ENCODE measurements at regions not wholly inside any gene's neighbourhood (a gene's known extent, or its start where the extent isn't known, plus 50 kb on each side); places are given as distances from the start of the nearest gene placed in this dataset.

GRCh38 chr20:16919841-16920240, 171.7 kb downstream of the OTOR start (continued):
- TF ChIP-seq, protein P1, sequence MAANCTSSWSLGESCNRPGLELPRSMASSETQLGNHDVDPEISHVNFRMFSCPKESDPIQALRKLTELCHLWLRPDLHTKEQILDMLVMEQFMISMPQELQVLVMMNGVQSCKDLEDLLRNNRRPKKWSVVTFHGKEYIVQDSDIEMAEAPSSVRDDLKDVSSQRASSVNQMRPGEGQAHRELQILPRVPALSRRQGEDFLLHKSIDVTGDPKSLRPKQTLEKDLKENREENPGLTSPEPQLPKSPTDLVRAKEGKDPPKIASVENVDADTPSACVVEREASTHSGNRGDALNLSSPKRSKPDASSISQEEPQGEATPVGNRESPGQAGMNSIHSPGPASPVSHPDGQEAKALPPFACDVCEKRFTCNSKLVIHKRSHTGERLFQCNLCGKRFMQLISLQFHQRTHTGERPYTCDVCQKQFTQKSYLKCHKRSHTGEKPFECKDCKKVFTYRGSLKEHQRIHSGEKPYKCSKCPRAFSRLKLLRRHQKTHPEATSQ (tag by site-specific recombination; IDR thresholded peaks at IDR 0.05) = no peak
- TF ChIP-seq, protein P2, sequence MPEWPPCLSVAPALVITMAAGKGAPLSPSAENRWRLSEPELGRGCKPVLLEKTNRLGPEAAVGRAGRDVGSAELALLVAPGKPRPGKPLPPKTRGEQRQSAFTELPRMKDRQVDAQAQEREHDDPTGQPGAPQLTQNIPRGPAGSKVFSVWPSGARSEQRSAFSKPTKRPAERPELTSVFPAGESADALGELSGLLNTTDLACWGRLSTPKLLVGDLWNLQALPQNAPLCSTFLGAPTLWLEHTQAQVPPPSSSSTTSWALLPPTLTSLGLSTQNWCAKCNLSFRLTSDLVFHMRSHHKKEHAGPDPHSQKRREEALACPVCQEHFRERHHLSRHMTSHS (tag by site-specific recombination; IDR thresholded peaks at IDR 0.05) = no peak
- TF ChIP-seq ZNF660 (tag by site-specific recombination; IDR thresholded peaks at IDR 0.05) (no peak), ZNF571 (tag by site-specific recombination; IDR thresholded peaks at IDR 0.05) (no peak), ZNF600 (tag by site-specific recombination; IDR thresholded peaks at IDR 0.05) (no peak), ZNF394 (tag by site-specific recombination; IDR thresholded peaks at IDR 0.05; ENCODE audit: borderline replicate concordance) (no peak), ZNF2 (tag by site-specific recombination; IDR thresholded peaks at IDR 0.05) (no peak), ZBTB7A (tag by site-specific recombination; IDR thresholded peaks at IDR 0.05; ENCODE audit: low read depth) (no peak), ZEB2 (tag by site-specific recombination; IDR thresholded peaks at IDR 0.05) (no peak), YY2 (tag by site-specific recombination; IDR thresholded peaks at IDR 0.05) (no peak)
- TF ChIP-seq, protein P3, sequence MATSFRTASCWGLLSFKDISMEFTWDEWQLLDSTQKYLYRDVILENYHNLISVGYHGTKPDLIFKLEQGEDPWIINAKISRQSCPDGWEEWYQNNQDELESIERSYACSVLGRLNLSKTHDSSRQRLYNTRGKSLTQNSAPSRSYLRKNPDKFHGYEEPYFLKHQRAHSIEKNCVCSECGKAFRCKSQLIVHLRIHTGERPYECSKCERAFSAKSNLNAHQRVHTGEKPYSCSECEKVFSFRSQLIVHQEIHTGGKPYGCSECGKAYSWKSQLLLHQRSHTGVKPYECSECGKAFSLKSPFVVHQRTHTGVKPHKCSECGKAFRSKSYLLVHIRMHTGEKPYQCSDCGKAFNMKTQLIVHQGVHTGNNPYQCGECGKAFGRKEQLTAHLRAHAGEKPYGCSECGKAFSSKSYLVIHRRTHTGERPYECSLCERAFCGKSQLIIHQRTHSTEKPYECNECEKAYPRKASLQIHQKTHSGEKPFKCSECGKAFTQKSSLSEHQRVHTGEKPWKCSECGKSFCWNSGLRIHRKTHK (tag by site-specific recombination; IDR thresholded peaks at IDR 0.05) = no peak
- TF ChIP-seq, protein P4, sequence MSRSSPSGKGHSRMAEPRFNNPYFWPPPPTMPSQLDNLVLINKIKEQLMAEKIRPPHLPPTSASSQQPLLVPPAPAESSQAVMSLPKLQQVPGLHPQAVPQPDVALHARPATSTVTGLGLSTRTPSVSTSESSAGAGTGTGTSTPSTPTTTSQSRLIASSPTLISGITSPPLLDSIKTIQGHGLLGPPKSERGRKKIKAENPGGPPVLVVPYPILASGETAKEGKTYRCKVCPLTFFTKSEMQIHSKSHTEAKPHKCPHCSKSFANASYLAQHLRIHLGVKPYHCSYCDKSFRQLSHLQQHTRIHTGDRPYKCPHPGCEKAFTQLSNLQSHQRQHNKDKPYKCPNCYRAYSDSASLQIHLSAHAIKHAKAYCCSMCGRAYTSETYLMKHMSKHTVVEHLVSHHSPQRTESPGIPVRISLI (tag by site-specific recombination; IDR thresholded peaks at IDR 0.05) = no peak

- Histone ChIP-seq H3K4me1 (ENCODE audit: control insufficient read depth, insufficient read depth, low read length) (no peaks in the 10 kb centered on the region), H3K27ac (ENCODE audit: extremely low read depth, low read depth, low read length) (no peak overlapping the region), H3K4me3 (ENCODE audit: low read depth, low read length) (no peak overlapping the region), H3K9me3 (ENCODE audit: control insufficient read depth, insufficient read depth, low read depth, low read length) (no peaks in the 10 kb centered on the region), H3K36me3 (ENCODE audit: control insufficient read depth in 2 of 2, insufficient read depth in 1 of 2, low read length in 2 of 2) (no peaks in the 10 kb centered on the region)
- ChIA-PET CTCF (interaction anchor here (0.5 to 0.7 kb wide), 2 partner anchors 49 to 139 kb away, joined by 3 to 6 read pairs; no protein-coding TSS in a partner anchor), POLR2A (no interaction called here)
- TF ChIP-seq, protein P5, sequence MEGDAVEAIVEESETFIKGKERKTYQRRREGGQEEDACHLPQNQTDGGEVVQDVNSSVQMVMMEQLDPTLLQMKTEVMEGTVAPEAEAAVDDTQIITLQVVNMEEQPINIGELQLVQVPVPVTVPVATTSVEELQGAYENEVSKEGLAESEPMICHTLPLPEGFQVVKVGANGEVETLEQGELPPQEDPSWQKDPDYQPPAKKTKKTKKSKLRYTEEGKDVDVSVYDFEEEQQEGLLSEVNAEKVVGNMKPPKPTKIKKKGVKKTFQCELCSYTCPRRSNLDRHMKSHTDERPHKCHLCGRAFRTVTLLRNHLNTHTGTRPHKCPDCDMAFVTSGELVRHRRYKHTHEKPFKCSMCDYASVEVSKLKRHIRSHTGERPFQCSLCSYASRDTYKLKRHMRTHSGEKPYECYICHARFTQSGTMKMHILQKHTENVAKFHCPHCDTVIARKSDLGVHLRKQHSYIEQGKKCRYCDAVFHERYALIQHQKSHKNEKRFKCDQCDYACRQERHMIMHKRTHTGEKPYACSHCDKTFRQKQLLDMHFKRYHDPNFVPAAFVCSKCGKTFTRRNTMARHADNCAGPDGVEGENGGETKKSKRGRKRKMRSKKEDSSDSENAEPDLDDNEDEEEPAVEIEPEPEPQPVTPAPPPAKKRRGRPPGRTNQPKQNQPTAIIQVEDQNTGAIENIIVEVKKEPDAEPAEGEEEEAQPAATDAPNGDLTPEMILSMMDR (tag by site-specific recombination; IDR thresholded peaks at IDR 0.05) = no peak
- TF ChIP-seq HIC1 (tag by site-specific recombination; IDR thresholded peaks at IDR 0.05) (no peak), SP7 (tag by site-specific recombination; IDR thresholded peaks at IDR 0.05) (no peak), MZF1 (tag by site-specific recombination; IDR thresholded peaks at IDR 0.05; ENCODE audit: borderline replicate concordance) (no peak), ZNF776 (tag by site-specific recombination; IDR thresholded peaks at IDR 0.05; ENCODE audit: borderline replicate concordance) (no peak), ZNF302 (tag by site-specific recombination; IDR thresholded peaks at IDR 0.05; ENCODE audit: low read depth) (no peak), ZNF544 (tag by site-specific recombination; IDR thresholded peaks at IDR 0.05) (no peak)
- TF ChIP-seq, protein P1 (tag by site-specific recombination; IDR thresholded peaks at IDR 0.05) = no peak
- TF ChIP-seq, protein P6, sequence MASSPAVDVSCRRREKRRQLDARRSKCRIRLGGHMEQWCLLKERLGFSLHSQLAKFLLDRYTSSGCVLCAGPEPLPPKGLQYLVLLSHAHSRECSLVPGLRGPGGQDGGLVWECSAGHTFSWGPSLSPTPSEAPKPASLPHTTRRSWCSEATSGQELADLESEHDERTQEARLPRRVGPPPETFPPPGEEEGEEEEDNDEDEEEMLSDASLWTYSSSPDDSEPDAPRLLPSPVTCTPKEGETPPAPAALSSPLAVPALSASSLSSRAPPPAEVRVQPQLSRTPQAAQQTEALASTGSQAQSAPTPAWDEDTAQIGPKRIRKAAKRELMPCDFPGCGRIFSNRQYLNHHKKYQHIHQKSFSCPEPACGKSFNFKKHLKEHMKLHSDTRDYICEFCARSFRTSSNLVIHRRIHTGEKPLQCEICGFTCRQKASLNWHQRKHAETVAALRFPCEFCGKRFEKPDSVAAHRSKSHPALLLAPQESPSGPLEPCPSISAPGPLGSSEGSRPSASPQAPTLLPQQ (tag by site-specific recombination; IDR thresholded peaks at IDR 0.05) = no peak
- TF ChIP-seq, protein P7, sequence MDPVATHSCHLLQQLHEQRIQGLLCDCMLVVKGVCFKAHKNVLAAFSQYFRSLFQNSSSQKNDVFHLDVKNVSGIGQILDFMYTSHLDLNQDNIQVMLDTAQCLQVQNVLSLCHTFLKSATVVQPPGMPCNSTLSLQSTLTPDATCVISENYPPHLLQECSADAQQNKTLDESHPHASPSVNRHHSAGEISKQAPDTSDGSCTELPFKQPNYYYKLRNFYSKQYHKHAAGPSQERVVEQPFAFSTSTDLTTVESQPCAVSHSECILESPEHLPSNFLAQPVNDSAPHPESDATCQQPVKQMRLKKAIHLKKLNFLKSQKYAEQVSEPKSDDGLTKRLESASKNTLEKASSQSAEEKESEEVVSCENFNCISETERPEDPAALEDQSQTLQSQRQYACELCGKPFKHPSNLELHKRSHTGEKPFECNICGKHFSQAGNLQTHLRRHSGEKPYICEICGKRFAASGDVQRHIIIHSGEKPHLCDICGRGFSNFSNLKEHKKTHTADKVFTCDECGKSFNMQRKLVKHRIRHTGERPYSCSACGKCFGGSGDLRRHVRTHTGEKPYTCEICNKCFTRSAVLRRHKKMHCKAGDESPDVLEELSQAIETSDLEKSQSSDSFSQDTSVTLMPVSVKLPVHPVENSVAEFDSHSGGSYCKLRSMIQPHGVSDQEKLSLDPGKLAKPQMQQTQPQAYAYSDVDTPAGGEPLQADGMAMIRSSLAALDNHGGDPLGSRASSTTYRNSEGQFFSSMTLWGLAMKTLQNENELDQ (tag by site-specific recombination; IDR thresholded peaks at IDR 0.05; ENCODE audit: low read depth) = no peak
Observed at GRCh38 chr20:16922834-16923233, 174.7 kb downstream of the OTOR start.

All from HEK293 (cell line).